Effector CD4-positive, alpha-beta T cell (primary cell): ENCODE measurements at regions not wholly inside any gene's neighbourhood (a gene's known extent, or its start where the extent isn't known, plus 50 kb on each side); places are given as distances from the start of the nearest gene placed in this dataset.
"Not testable (repeated sequence)": the region's sequence is repeated elsewhere in the genome, so short reads cannot be mapped to it uniquely, and the experiment has no call there.

Source experiments
- DNase-seq: peaks from one replicate; pipeline ENCODE4 v3.0.0-alpha.2; 2020

DNA sequence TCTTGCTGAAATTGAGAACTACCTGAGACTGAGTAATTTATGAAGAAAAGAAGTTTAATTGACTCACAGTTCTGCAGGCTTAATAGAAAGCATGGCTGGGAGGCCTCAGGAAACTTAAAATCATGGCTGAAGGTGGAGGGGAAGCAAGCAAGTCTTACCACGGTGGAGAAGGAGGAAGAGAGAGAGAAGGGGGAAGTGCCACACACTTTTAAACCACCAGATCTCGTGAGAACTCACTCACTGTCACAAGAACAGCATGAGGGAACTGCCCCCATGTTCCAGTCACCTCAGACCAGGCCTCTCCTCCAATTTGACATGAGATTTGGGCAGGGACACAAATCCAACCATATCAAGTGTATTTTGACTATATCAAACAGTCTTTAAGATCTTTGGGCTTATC, 668.3 kb downstream of the SLCO4C1 start:
- DNase-seq, result not testable (repeated sequence)

- no peak for DNase-seq
These were observed 669.5 kb downstream of the SLCO4C1 start for GRCh38 chr5:101626572-101626971.

DNA sequence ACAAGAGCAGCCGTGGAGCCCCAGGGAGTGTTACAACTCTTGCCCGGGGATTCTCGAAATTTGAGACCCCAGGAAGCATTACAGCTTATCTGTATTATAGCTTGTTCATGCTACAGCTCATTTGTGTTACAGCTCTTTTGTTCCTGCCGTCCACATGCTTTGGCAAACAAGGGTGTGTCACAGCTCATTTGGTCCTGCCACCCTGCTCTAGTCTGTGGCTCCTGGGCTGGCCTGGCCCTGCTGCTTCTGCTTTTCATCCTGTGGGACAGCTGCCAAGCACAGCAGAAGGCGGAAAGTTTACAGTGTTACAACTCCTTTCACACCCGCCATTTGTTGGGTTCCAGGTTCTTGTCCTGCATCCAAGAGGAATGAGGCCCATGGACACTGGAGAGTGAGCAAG, 685.0 kb downstream of the SLCO4C1 start:
- DNase-seq, result no peak

DNA sequence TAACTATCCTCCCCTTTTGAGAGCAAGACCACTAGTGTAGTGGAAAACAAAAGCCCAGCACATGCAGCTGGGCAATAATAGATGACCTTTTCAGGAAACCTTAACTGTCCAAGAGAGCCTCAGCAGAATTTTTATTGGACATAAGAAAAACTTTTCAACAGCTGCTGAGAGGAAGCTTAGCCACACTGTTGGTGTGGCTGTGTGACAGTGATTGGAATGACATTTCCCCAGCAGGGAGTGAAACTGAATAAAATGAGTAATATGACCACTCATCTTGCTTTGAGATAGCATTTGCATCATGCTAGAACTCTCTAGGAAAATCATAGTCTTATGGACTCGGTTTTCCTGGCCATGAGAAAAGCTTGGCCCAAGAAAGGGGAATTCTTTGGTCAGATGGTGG, 687.8 kb downstream of the SLCO4C1 start:
- DNase-seq, result no peak

GRCh38 chr5:101605700-101606099, 690.4 kb downstream of the SLCO4C1 start:
- DNase-seq, result no peak

- no peak for DNase-seq
These were observed 695.5 kb downstream of the SLCO4C1 start for GRCh38 chr5:101600614-101601013.

GRCh38 chr5:101590384-101590783, 687.3 kb upstream of the ST8SIA4 start:
- no peak for DNase-seq

DNA sequence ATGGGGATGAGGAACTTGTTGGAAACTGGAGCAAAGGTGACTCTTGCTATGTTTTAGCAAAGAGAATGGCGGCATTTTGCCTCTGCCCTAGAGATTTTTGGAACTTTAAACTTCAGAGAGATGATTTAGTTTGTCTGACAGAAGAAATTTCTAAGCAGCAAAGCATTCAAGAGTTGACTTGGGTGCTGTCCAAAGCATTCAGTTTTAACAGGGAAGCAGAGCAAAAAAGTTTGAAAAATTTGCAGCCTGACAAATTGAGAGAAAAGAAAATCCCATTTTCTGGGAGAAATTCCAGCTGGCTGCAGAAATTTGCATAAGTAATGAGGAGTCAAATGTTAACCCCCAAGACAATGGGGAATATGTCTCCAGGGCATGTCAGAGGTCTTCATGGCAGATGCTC, 682.3 kb upstream of the ST8SIA4 start:
- no peak for DNase-seq

GRCh38 chr5:101580591-101580990, 677.5 kb upstream of the ST8SIA4 start:
- no peak for DNase-seq

- DNase-seq, result no peak
These were observed 670.9 kb upstream of the ST8SIA4 start for GRCh38 chr5:101574017-101574416.

DNA sequence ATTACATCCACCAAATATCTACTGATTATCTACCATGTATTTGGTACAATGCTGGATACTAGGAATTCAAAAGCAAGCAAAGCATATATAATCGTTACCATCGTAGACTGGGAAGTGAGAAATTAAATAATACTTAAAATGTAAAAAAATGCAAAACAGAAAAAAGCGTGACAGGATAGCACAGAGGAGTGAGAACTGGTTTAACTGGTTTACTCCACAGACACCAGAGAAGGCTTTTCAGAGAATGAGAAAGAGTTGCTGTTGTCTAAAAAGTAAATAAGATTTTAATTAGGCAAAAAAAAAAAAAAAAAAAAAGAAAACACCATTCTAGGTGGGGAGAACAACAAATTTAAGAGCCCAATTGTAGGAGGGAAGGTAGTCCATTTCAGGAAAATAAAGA, 657.9 kb upstream of the ST8SIA4 start:
- DNase-seq, result no peak

GRCh38 chr5:101543780-101544179, 640.7 kb upstream of the ST8SIA4 start:
- DNase-seq, result no peak

DNA sequence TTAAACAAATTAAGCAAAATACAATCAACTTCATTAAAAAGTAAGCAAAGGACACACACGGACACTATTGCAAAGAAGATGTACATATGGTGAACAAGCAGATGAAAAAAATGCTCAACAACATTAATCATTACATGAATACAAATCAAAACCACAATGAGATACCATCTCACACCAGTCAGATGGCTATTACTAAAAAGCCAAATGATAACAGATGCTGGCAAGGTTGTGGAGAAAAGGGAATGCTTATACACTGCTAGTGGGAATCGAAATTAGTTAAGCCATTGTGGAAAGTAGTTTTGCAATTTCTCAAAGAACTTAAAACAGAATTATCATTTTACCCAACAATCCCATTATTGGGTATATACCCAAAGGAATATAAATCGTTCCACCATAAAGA, 636.2 kb upstream of the ST8SIA4 start:
- DNase-seq, result no peak

DNA sequence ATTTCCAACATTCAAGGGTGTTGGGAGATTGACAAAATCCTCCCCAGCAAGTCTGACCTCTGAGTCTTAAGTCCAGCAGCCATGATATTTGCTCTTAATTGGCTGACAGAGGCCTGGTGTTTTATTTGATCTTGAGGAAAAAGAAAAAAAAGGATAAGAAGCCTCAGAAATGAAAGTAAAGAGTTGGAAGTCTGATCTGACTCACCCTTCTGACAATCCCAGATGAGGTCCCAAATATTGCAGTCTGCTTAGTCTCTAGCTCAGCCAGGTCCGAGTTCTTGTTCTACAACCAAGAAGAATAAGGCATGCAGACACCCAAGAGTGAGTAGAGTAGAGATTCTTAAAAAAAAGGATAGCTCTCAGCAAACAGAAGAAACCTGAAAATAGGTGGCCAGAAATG, 632.5 kb upstream of the ST8SIA4 start:
- no peak for DNase-seq

GRCh38 chr5:101534491-101535110, 631.5 kb upstream of the ST8SIA4 start:
- DNase-seq, result no peak

GRCh38 chr5:101532430-101532829, 629.3 kb upstream of the ST8SIA4 start:
- DNase-seq, result no peak

DNA sequence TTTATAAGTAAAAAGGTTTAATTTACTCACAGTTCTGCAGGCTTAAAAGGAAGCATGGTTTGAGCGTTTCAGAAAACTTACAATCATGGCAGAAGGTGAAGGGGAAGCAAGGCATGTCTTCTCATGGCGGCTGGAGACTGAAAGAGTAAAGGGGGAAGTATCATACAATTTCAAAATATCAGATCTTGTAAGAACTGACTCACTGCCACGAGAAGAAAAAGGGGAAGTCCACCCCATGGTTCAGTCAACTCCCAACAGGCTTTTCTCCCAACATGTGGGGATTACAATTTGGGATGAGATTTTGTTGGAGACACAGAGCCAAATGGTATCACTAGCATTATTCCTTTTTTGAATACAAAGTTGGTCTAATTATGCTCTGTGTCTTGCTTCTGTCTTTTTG, 627.9 kb upstream of the ST8SIA4 start:
- DNase-seq, result no peak

GRCh38 chr5:101529094-101529493, 626.0 kb upstream of the ST8SIA4 start:
- DNase-seq, result not testable (repeated sequence)

DNA sequence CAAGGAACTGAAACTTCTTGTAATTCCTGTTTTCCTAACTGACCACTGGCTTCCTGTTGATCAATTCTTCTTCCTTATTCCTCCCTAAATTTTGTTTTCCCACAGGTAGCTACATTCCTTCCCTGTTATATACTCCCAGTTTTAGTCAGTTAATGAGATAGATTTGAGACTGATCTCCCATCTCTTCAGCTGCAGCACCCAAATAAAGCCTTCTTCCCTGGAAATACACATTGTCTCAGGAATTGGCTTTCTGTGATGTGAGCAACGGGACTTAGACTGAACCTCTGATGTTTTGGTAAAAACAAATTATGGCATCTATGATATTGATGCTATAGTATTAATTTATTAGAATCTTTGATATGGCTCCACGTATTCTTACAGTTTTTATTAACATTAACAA, 617.3 kb upstream of the ST8SIA4 start:
- DNase-seq, result no peak

DNA sequence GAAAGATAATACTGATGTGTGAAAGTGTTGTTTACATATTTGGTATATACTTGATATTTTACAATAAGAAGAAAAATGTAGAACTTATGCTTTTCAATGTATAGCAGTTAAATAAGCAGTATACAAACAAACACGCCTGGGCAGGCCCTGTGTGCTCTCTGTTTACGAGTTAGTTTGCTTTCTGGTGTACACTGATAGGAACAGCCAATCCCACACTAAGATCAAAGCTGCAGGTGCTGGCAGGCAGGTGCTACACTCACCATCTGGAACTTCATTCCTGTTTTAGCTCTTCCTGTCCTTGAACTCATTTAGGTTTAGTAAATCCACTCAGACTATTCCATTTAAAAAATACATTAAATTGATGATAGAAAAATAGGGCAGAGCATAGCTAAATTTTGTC, 614.7 kb upstream of the ST8SIA4 start:
- no peak for DNase-seq

GRCh38 chr5:101515721-101516120, 612.6 kb upstream of the ST8SIA4 start:
- no peak for DNase-seq

GRCh38 chr5:101505891-101506570, 602.9 kb upstream of the ST8SIA4 start:
- no peak for DNase-seq

DNA sequence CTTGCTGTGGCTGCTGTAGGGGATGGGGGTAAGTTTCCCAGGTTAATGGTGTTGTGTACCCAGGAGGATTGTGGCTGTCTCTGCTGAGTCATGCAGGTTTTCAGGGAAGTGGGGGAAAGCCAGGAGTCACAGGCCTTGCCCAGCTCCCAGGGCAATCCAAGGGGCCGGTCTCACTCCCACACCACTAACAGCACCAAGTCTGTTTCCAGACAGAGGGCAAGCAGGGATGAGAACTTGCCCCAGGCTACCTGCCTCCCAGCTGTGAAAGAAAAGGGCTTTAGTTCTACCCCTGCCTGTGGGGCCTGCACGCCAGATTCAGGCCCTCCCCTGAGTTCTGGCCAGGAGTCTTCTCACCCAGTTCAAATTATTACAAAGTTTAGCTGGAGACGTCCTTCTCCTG, 579.8 kb upstream of the ST8SIA4 start:
- no peak for DNase-seq

DNA sequence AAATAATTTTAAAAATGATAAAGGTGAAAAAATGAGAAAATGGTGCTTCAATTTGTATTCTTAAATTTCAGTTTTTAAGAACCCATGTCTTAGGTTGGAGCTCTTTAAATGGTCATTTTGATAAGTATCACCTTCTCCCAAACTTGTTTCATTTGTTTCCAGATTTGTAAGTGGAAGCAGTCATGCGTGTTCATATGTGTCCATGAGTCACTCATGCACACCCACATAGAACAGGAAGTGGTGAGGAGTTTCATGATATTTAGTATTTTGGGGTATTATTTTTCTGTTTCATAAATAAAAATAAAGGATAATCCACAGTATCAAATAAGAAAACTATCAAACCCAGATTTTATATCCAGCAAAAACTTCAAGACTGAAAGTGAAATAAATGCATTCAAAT, 570.4 kb upstream of the ST8SIA4 start:
- DNase-seq, result no peak

- DNase-seq, result no peak
These were observed 558.4 kb upstream of the ST8SIA4 start for GRCh38 chr5:101461455-101461854.
